Small intestine (tissue), 7 donors: ENCODE measurements at regions not wholly inside any gene's neighbourhood (a gene's known extent, or its start where the extent isn't known, plus 50 kb on each side); places are given as distances from the start of the nearest gene placed in this dataset.
"Not testable (repeated sequence)": the region's sequence is repeated elsewhere in the genome, so short reads cannot be mapped to it uniquely, and the experiment has no call there.

Experiments used
- DNase-seq, 2 donors: peaks; one replicate each; pipeline versions ENCODE4 v3.0.0 to v3.0.0-alpha.2; 2013
- FAIRE-seq: peaks from 2 replicates; lab custom pipeline; 2012; peaks lifted over from hg19 to GRCh38; lab: Jason Lieb, UNC
- H3K27ac ChIP-seq, 3 donors: one replicate each; pipeline ENCODE4 v1.5.1; 2013; ENCODE audit warnings: low read length in 2 of 3, mild to moderate bottlenecking in 2 of 3, control low read depth in 1 of 3, inconsistent platforms in 1 of 3, low read depth in 1 of 3, moderate library complexity in 1 of 3
- H3K27me3 ChIP-seq, 3 donors: one replicate each; pipeline ENCODE4 v1.6.1; 2013; ENCODE audit warnings: low read length in 3 of 3, inconsistent platforms in 1 of 3; ENCODE audit not compliant: control insufficient read depth in 3 of 3, insufficient read depth in 3 of 3
- H3K36me3 ChIP-seq, 3 donors: one replicate each; pipeline ENCODE4 v1.6.1; 2013; ENCODE audit warnings: low read length in 3 of 3, inconsistent platforms in 1 of 3, low read depth in 1 of 3, mild to moderate bottlenecking in 1 of 3, moderate library complexity in 1 of 3; ENCODE audit not compliant: control insufficient read depth in 3 of 3, insufficient read depth in 2 of 3
- H3K4me1 ChIP-seq, 3 donors: one replicate each; pipeline ENCODE4 v1.6.1; 2013; ENCODE audit warnings: low read length in 2 of 3, inconsistent platforms in 1 of 3, low read depth in 1 of 3, mild to moderate bottlenecking in 1 of 3, moderate library complexity in 1 of 3; ENCODE audit not compliant: control insufficient read depth in 3 of 3, insufficient read depth in 2 of 3
- H3K4me3 ChIP-seq, 3 donors: one replicate each; pipeline ENCODE4 v1.5.1; 2013; ENCODE audit warnings: low read length in 3 of 3, control low read depth in 1 of 3, inconsistent platforms in 1 of 3, low read depth in 1 of 3, mild to moderate bottlenecking in 1 of 3, moderate library complexity in 1 of 3
- H3K9me3 ChIP-seq, 2 donors: one replicate each; pipeline ENCODE4 v1.6.1; 2013; ENCODE audit warnings: low read depth in 1 of 2, low read length in 1 of 2; ENCODE audit not compliant: control insufficient read depth in 2 of 2, insufficient read depth in 1 of 2
- WGBS, 3 donors: extraction: QIAGEN DNeasy Blood & Tissue Kit; methylation state at CpG; one replicate each; pipeline ENCODE4 v1.1.7; 2013; 5-methylcytosine and 5-hydroxymethylcytosine counted together
- donor health status: healthy with polysubstance abuse.
- donor health status: control.
- donor health status: control.
- donor health status: Bipolar disorder and iron deficiency.
- donor health status: healthy.

- no peak overlapping the region for H3K4me3 ChIP-seq
- H3K4me1 ChIP-seq: no peaks in the 10 kb centered on the region
- no peak for FAIRE-seq
- peaks cover 0 to 11% of the 10 kb centered on the region in 2 donors for H3K9me3 ChIP-seq
- H3K36me3 ChIP-seq: no peaks in the 10 kb centered on the region
- 15 to 94% (median 84%) methylated on average over 1 of the region's 1 CpG for WGBS, 3 donors
- no peaks in the 10 kb centered on the region for H3K27me3 ChIP-seq
- no peak for DNase-seq
- no peak overlapping the region for H3K27ac ChIP-seq
Measured at GRCh38 chr4:138374947-138375346, 132.8 kb upstream of the SLC7A11 start.

GRCh38 chr4:138367942-138368341 is 125.8 kb upstream of the SLC7A11 start:
- H3K36me3 ChIP-seq: no peaks in the 10 kb centered on the region
- H3K27ac ChIP-seq: no peak overlapping the region
- FAIRE-seq (no peak), DNase-seq (no peak)
- no peaks in the 10 kb centered on the region for H3K4me1 ChIP-seq
- peaks cover 0 to 8% of the 10 kb centered on the region in 2 donors for H3K9me3 ChIP-seq
- no peak overlapping the region for H3K4me3 ChIP-seq
- no peaks in the 10 kb centered on the region for H3K27me3 ChIP-seq

GRCh38 chr4:138352446-138352845 is 110.3 kb upstream of the SLC7A11 start:
- WGBS, 3 donors: 88 to 89% (median 88%) methylated on average over 3 of the region's 3 CpGs
- not testable (repeated sequence) for H3K36me3 ChIP-seq, H3K27ac ChIP-seq, H3K27me3 ChIP-seq, H3K4me3 ChIP-seq, H3K4me1 ChIP-seq, DNase-seq, FAIRE-seq
- peaks cover 0 to 17% of the 10 kb centered on the region in 2 donors for H3K9me3 ChIP-seq

GRCh38 chr4:138348055-138348454 is 105.9 kb upstream of the SLC7A11 start:
- Histone ChIP-seq H3K36me3 (no peaks in the 10 kb centered on the region), H3K4me3 (no peak overlapping the region), H3K27ac (peak overlapping the region in 1 of 3 donors; percentile 49), H3K27me3 (no peaks in the 10 kb centered on the region), H3K9me3 (no peaks in the 10 kb centered on the region), H3K4me1 (no peaks in the 10 kb centered on the region)
- peak; percentile 9 to 24 for DNase-seq
- WGBS, 3 donors: 6 to 43% (median 12%) methylated on average over 3 of the region's 3 CpGs
- no peak for FAIRE-seq

- Histone ChIP-seq H3K4me3 (no peak overlapping the region), H3K9me3 (no peaks in the 10 kb centered on the region), H3K27me3 (no peaks in the 10 kb centered on the region), H3K36me3 (no peaks in the 10 kb centered on the region), H3K4me1 (no peaks in the 10 kb centered on the region), H3K27ac (peak overlapping the region in 1 of 3 donors; percentile 49)
- DNase-seq (no peak), FAIRE-seq (no peak)
Measured at GRCh38 chr4:138347561-138347960, 105.4 kb upstream of the SLC7A11 start.

- Histone ChIP-seq H3K4me1 (no peaks in the 10 kb centered on the region), H3K36me3 (no peaks in the 10 kb centered on the region), H3K4me3 (no peak overlapping the region), H3K9me3 (no peaks in the 10 kb centered on the region), H3K27ac (no peak overlapping the region), H3K27me3 (no peaks in the 10 kb centered on the region)
- FAIRE-seq (no peak), DNase-seq (no peak)
- WGBS, 3 donors: 55 to 76% (median 68%) methylated on average over 4 of the region's 4 CpGs
Measured at GRCh38 chr4:138344851-138345250, 102.7 kb upstream of the SLC7A11 start.

DNA sequence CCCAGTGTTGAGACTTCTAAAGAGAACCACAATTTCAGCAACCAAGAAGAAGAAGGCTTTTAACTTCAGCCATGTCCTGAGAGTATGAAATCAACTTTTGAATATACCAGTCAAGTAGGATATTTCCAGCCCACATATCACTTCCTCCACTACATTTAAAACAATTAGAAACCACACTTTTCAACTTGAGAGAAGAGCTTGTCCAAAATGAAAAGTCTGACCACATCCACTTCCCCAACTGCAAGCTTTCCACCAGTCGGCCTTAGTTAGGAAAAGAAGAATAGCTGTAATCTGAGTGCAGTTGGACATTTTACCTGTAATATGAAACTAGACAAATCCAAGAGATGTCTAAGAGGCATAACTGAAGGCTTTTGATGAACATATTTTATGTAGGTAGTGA is 101.9 kb upstream of the SLC7A11 start:
- H3K27ac ChIP-seq: no peak overlapping the region
- no peak for DNase-seq
- 69 to 85% (median 82%) methylated on average over 1 of the region's 1 CpG for WGBS, 3 donors
- no peak overlapping the region for H3K4me3 ChIP-seq
- H3K4me1 ChIP-seq: no peaks in the 10 kb centered on the region
- no peaks in the 10 kb centered on the region for H3K9me3 ChIP-seq
- no peaks in the 10 kb centered on the region for H3K27me3 ChIP-seq
- H3K36me3 ChIP-seq: no peaks in the 10 kb centered on the region
- no peak for FAIRE-seq

DNA sequence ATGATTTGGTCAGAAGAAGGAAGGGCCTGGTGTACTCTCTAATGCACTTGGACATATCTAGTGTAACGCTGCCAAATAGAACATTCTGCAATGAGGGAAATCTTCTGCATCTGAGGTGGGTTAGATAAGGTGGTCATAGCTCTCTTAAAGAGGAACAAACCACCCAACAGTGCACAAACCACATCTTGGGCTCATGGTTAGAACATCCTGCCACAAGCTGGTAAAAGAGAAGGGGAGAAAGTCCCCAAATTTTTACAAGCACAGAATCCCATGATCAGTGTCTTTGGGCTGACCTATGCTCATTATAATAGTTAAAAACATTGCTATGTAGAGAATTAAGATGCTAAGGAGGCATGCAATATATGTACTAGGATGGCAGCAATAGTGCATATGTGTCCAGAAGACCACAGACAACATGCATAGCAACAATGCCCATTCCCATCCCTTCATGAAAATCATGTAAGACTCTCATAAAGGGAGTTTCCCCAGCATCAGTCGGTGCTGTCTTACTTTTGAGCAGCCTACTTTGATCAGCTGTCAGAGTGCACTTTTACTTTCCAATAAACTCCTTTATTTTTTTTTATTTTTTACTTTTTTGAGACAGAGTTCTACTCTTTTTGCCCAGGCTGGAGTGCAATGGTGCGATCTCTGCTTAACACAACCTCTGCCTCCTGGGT is 99.7 kb upstream of the SLC7A11 start:
- no peak for FAIRE-seq
- no peaks in the 10 kb centered on the region for H3K27me3 ChIP-seq
- no peaks in the 10 kb centered on the region for H3K4me1 ChIP-seq
- 75 to 81% (median 80%) methylated on average over 3 of the region's 3 CpGs for WGBS, 3 donors
- no peaks in the 10 kb centered on the region for H3K9me3 ChIP-seq
- no peak overlapping the region for H3K27ac ChIP-seq
- H3K4me3 ChIP-seq: no peak overlapping the region
- no peak for DNase-seq
- no peaks in the 10 kb centered on the region for H3K36me3 ChIP-seq

- Histone ChIP-seq H3K36me3 (no peaks in the 10 kb centered on the region), H3K4me1 (peaks cover 0 to 4% (median 3%) of the 10 kb centered on the region in 3 donors), H3K27ac (no peak overlapping the region), H3K9me3 (no peaks in the 10 kb centered on the region), H3K4me3 (no peak overlapping the region), H3K27me3 (no peaks in the 10 kb centered on the region)
- FAIRE-seq: no peak
- no peak for DNase-seq
- WGBS, 3 donors: 73 to 91% (median 77%) methylated on average over 2 of the region's 2 CpGs
Measured at GRCh38 chr4:138338840-138339239, 96.7 kb upstream of the SLC7A11 start.
